ENCODE measurements at regions not wholly inside any gene's neighbourhood (a gene's known extent, or its start where the extent isn't known, plus 50 kb on each side); places are given as distances from the start of the nearest gene placed in this dataset.
A peak's percentile ranks its signal among the peaks of the same experiment; 100 is the strongest.

- 79 to 93% (median 88%) methylated on average over 1 of the region's 1 CpG for WGBS, 3 donors
- Histone ChIP-seq H3K4me1 (no peaks in the 10 kb centered on the region), H3K27ac (no peak overlapping the region), H3K4me3 (no peak overlapping the region), H3K9me3 (peaks cover 4% of the 10 kb centered on the region), H3K27me3 (ENCODE audit: insufficient read depth in 3 of 3, low read length in 2 of 3) (no peaks in the 10 kb centered on the region), H3K36me3 (ENCODE audit: insufficient read depth in 1 of 2, low read depth in 1 of 2) (no peaks in the 10 kb centered on the region)
- ATAC-seq (no peak), DNase-seq (no peak)
- intact Hi-C loops (cut with DNase I): no loop called here
- TF ChIP-seq, protein P1, sequence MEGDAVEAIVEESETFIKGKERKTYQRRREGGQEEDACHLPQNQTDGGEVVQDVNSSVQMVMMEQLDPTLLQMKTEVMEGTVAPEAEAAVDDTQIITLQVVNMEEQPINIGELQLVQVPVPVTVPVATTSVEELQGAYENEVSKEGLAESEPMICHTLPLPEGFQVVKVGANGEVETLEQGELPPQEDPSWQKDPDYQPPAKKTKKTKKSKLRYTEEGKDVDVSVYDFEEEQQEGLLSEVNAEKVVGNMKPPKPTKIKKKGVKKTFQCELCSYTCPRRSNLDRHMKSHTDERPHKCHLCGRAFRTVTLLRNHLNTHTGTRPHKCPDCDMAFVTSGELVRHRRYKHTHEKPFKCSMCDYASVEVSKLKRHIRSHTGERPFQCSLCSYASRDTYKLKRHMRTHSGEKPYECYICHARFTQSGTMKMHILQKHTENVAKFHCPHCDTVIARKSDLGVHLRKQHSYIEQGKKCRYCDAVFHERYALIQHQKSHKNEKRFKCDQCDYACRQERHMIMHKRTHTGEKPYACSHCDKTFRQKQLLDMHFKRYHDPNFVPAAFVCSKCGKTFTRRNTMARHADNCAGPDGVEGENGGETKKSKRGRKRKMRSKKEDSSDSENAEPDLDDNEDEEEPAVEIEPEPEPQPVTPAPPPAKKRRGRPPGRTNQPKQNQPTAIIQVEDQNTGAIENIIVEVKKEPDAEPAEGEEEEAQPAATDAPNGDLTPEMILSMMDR (IDR thresholded peaks at IDR 0.05): no peak
Observed at GRCh38 chr5:56581426-56581825, 233.9 kb upstream of the MAP3K1 start.

- TF ChIP-seq, protein P1 (IDR thresholded peaks at IDR 0.05): no peak
- intact Hi-C loops (cut with DNase I): no loop called here
Observed at GRCh38 chr5:56580864-56581263, 234.5 kb upstream of the MAP3K1 start.

DNA sequence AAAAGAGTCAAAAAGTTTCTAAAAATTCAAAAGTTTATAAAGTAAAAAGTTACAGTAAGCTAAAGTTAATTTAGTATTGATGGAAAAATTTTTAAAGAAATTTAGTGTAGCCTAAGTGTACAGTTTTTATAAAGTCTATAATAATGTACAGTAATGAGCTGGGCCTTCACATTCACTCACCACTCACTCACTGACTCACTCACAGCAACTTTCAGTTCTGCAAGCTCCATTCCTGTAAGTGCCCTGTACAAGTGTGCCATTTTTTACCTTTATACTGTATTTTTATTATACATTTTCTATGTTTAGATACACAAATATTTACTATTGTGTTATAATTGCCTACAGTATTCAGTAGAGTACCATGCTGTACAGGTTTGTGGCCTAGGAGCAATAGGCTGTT is 239.5 kb upstream of the MAP3K1 start:
- Histone ChIP-seq H3K4me1 (no peaks in the 10 kb centered on the region), H3K9me3 (no peaks in the 10 kb centered on the region), H3K4me3 (no peak overlapping the region), H3K27ac (no peak overlapping the region), H3K27me3 (ENCODE audit: insufficient read depth in 3 of 3, low read length in 2 of 3) (no peaks in the 10 kb centered on the region), H3K36me3 (ENCODE audit: insufficient read depth in 1 of 2, low read depth in 1 of 2) (no peaks in the 10 kb centered on the region)
- TF ChIP-seq, protein P1 (IDR thresholded peaks at IDR 0.05): no peak
- ATAC-seq (no peak), DNase-seq (no peak)
- intact Hi-C loops (cut with DNase I): no loop called here

More at GRCh38 chr5:56580864-56581263, 234.5 kb upstream of the MAP3K1 start:
- H3K27ac ChIP-seq: no peak overlapping the region
- peaks cover 4% of the 10 kb centered on the region for H3K9me3 ChIP-seq
- ATAC-seq (no peak), DNase-seq (no peak)
- no peaks in the 10 kb centered on the region for H3K36me3 ChIP-seq (ENCODE audit: insufficient read depth in 1 of 2, low read depth in 1 of 2)
- H3K4me3 ChIP-seq: no peak overlapping the region
- 93 to 98% (median 95%) methylated on average over 2 of the region's 2 CpGs for WGBS, 3 donors
- no peaks in the 10 kb centered on the region for H3K4me1 ChIP-seq
- H3K27me3 ChIP-seq (ENCODE audit: insufficient read depth in 3 of 3, low read length in 2 of 3): no peaks in the 10 kb centered on the region

DNA sequence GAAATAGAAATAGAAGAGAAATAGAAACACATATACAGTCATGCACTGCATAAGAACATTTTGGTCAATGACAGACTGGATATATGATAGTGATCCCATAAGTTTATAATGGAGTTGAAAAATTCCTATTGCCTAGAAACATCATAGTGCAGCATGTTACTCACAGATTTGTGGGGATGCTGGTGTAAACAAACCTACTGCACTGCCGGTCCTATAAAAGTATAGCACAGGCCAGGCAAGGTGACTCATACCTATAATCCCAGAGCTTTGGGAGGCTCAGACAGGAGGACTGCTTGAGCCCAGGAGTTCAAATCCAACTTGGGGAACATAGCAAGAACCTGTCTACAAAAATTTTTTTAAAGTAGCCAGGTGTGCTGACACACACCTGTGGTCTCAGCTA is 240.6 kb upstream of the MAP3K1 start:
- TF ChIP-seq, protein P1 (IDR thresholded peaks at IDR 0.05): no peak
- no peak overlapping the region for H3K27ac ChIP-seq
- H3K36me3 ChIP-seq (ENCODE audit: insufficient read depth in 1 of 2, low read depth in 1 of 2): no peaks in the 10 kb centered on the region
- H3K9me3 ChIP-seq: no peaks in the 10 kb centered on the region
- ATAC-seq (no peak), DNase-seq (no peak)
- no peak overlapping the region for H3K4me3 ChIP-seq
- no peaks in the 10 kb centered on the region for H3K27me3 ChIP-seq (ENCODE audit: insufficient read depth in 3 of 3, low read length in 2 of 3)
- WGBS, 3 donors: 91 to 100% (median 97%) methylated on average over 1 of the region's 1 CpG
- intact Hi-C loops (cut with DNase I): no loop called here
- no peaks in the 10 kb centered on the region for H3K4me1 ChIP-seq

DNA sequence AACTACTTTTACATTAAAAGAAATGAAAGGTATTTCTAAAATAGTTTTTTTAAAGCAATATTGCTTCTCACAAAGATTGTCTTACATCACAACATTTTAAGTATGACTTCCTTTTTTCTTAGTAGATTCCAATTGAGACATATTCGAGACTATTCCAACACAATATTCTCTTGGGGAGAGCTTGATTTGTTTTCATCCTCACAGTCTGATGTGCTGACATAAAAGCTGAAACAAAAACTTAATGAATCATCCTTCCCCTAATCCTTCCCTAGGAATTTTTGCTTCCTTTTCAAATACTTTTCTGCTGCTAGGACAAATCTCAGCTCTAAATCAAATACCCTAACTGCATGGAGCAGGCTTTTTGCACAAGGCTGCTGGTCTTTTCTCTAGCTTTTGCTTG is 245.8 kb upstream of the MAP3K1 start:
- 14 to 28% (median 15%) methylated on average over 1 of the region's 1 CpG for WGBS, 3 donors
- DNase-seq (no peak), ATAC-seq (peak in 1 of 4 donors; percentile 62)
- no peaks in the 10 kb centered on the region for H3K4me1 ChIP-seq
- H3K27me3 ChIP-seq (ENCODE audit: insufficient read depth in 3 of 3, low read length in 2 of 3): no peaks in the 10 kb centered on the region
- TF ChIP-seq, protein P1 (IDR thresholded peaks at IDR 0.05): no peak
- H3K27ac ChIP-seq: no peak overlapping the region
- H3K4me3 ChIP-seq: no peak overlapping the region
- no peaks in the 10 kb centered on the region for H3K9me3 ChIP-seq
- intact Hi-C loops (cut with DNase I): no loop called here
- H3K36me3 ChIP-seq (ENCODE audit: insufficient read depth in 1 of 2, low read depth in 1 of 2): no peaks in the 10 kb centered on the region

All from psoas muscle (tissue), 7 donors.